GM23338 (cell line): ENCODE measurements at regions not wholly inside any gene's neighbourhood (a gene's known extent, or its start where the extent isn't known, plus 50 kb on each side); places are given as distances from the start of the nearest gene placed in this dataset.

Experiments
- CREB1 ChIP-seq: fragments of 250-450 bp; sonication (Bioruptor Pico); IDR thresholded peaks from 2 replicates; pipeline ENCODE4 v1.5.0; 2020; ENCODE audit warnings: low read depth, mild to moderate bottlenecking, moderate library complexity
- EZH2 ChIP-seq: fragments of 200-600 bp; sonication (generic); IDR thresholded peaks from one replicate; pipeline ENCODE4 v1.8.0; 2017; ENCODE audit warnings: antibody characterized with exemption, mild to moderate bottlenecking, low read depth; ENCODE audit not compliant: unreplicated experiment
- JUNB ChIP-seq: IDR thresholded peaks from one replicate; pipeline ENCODE4 v1.6.1; 2016; ENCODE audit warnings: antibody characterized with exemption; ENCODE audit not compliant: unreplicated experiment
- NANOG ChIP-seq: IDR thresholded peaks from 2 replicates; pipeline ENCODE4 v1.6.1; 2016; ENCODE audit warnings: antibody characterized with exemption, borderline replicate concordance
- POLR2AphosphoS5 ChIP-seq: IDR thresholded peaks from 2 replicates; pipeline ENCODE4 v1.6.1; 2016; ENCODE audit warnings: antibody characterized with exemption, low read depth
- REST ChIP-seq: IDR thresholded peaks from one replicate; pipeline ENCODE4 v1.6.1; 2018; ENCODE audit warnings: antibody characterized with exemption; ENCODE audit not compliant: unreplicated experiment
- ZNF114 ChIP-seq: fragments of 250-450 bp; sonication (Bioruptor Pico); IDR thresholded peaks from 2 replicates; pipeline ENCODE4 v1.5.0; 2020; ENCODE audit warnings: mild to moderate bottlenecking, moderate library complexity
- ZNF331 ChIP-seq: fragments of 250-450 bp; sonication (Bioruptor Pico); IDR thresholded peaks from 2 replicates; pipeline ENCODE4 v1.5.0; 2020; ENCODE audit warnings: low read depth, mild to moderate bottlenecking, moderate library complexity
- ZNF462 ChIP-seq: fragments of 250-450 bp; sonication (Bioruptor Pico); IDR thresholded peaks from 2 replicates; pipeline ENCODE4 v1.5.0; 2020; ENCODE audit warnings: mild to moderate bottlenecking, moderate library complexity

GRCh38 chr16:26382586-26382985, 684.1 kb upstream of the C16orf82 start (continued):
- TF ChIP-seq ZNF462 (CRISPR knock-in tag) (no peak), ZNF114 (CRISPR knock-in tag) (no peak), EZH2 (no peak), CREB1 (no peak), POLR2AphosphoS5 (no peak), REST (no peak), JUNB (no peak), ZNF331 (CRISPR knock-in tag) (no peak), NANOG (no peak)
